OCI-LY3 (cell line): ENCODE measurements at regions not wholly inside any gene's neighbourhood (a gene's known extent, or its start where the extent isn't known, plus 50 kb on each side); places are given as distances from the start of the nearest gene placed in this dataset.

Source experiments
- H2AFZ ChIP-seq: fragments of 200-600, 300-600 bp; shearing (Covaris generic); 2 replicates; pipeline ENCODE4 v1.6.0; 2014; ENCODE audit warnings: antibody characterized with exemption, low read depth, low read length
- H3K27ac ChIP-seq: fragments of 200-600, 300-600 bp; sonication (generic); 2 replicates; pipeline ENCODE4 v1.5.1; 2014; ENCODE audit warnings: mild to moderate bottlenecking, low read length, moderate library complexity, mixed read lengths
- H3K27me3 ChIP-seq: fragments of 200-600, 300-600 bp; sonication (generic); 2 replicates; pipeline ENCODE4 v1.6.1; 2014; ENCODE audit warnings: low read depth, low read length, mixed read lengths
- H3K36me3 ChIP-seq: fragments of 200-600, 300-600 bp; sonication (generic); replicated peaks from 2 replicates; pipeline ENCODE3; 2014; ENCODE audit warnings: low read depth, low read length, mixed read lengths
- H3K4me1 ChIP-seq: fragments of 300-600, 200-600 bp; sonication (generic); 2 replicates; pipeline ENCODE4 v1.6.1; 2014; ENCODE audit warnings: low read length, mixed read lengths
- H3K4me2 ChIP-seq: fragments of 200-600, 300-600 bp; sonication (generic); 2 replicates; pipeline ENCODE4 v1.6.1; 2014; ENCODE audit warnings: low read length, mixed read lengths
- H3K4me3 ChIP-seq: fragments of 300-600, 200-600 bp; sonication (generic); 2 replicates; pipeline ENCODE4 v1.5.1; 2014; ENCODE audit warnings: antibody characterized with exemption, mild to moderate bottlenecking, low read length, moderate library complexity
- H3K79me2 ChIP-seq: fragments of 300-600, 200-600 bp; shearing (Covaris generic); 2 replicates; pipeline ENCODE4 v1.6.1; 2014; ENCODE audit warnings: mild to moderate bottlenecking, low read length, mixed read lengths
- H3K9ac ChIP-seq: fragments of 300-600, 200-600 bp; shearing (Covaris generic); 2 replicates; pipeline ENCODE4 v1.6.0; 2014; ENCODE audit warnings: mild to moderate bottlenecking, low read length, moderate library complexity
- H3K9me3 ChIP-seq: fragments of 200-600, 300-600 bp; shearing (Covaris generic); 2 replicates; pipeline ENCODE4 v1.6.1; 2014; ENCODE audit warnings: low read length, mixed read lengths; ENCODE audit not compliant: insufficient read depth
- H4K20me1 ChIP-seq: fragments of 200-600, 300-600 bp; sonication (generic); 2 replicates; pipeline ENCODE4 v1.6.1; 2016; ENCODE audit warnings: low read length, mixed read lengths; ENCODE audit not compliant: insufficient read depth
- CTCF ChIP-seq: fragments of 200-600, 300-600 bp; sonication (generic); IDR thresholded peaks from 2 replicates; pipeline ENCODE4 v1.5.1; 2014; ENCODE audit warnings: antibody characterized with exemption, low read length, low read depth
- EZH2phosphoT487 ChIP-seq: fragments of 200-600 bp; shearing (Covaris generic); IDR thresholded peaks from 2 replicates; pipeline ENCODE4 v1.6.1; 2018; ENCODE audit warnings: antibody characterized with exemption, mixed run types, low read depth

DNA sequence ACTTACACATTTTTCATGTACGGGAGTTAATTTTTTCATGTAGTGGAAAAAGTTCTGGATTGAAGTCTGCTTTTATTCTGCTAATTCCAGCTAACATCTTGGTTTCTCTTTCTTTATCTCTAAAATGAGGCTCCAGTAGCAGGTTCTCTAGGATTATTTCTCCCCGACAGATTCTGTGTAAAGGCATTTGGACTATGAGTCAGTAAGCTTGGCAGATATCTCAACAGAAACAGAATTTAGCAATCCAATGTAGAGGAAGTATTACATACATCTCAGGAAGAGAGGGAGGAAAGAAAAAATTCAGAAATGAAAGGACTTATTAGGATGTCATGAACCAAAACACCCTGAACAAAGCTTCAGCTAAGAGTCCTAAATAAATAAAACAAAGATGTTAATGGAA is 1682.3 kb upstream of the TENM3 start:
- Histone ChIP-seq H3K9me3 (no peaks in the 10 kb centered on the region), H3K27ac (no peak overlapping the region), H2AFZ (no peak overlapping the region), H3K27me3 (no peaks in the 10 kb centered on the region), H4K20me1 (no peaks in the 10 kb centered on the region), H3K9ac (no peak overlapping the region), H3K4me2 (no peak overlapping the region), H3K79me2 (no peaks in the 10 kb centered on the region), H3K4me1 (no peaks in the 10 kb centered on the region), H3K4me3 (no peak overlapping the region), H3K36me3 (no peaks in the 10 kb centered on the region)
- TF ChIP-seq CTCF, result no peak

- no peak for TF ChIP-seq EZH2phosphoT487
- TF ChIP-seq CTCF, result no peak
- H3K9ac ChIP-seq, result no peak overlapping the region
These were observed 1679.2 kb upstream of the TENM3 start for GRCh38 chr4:180564026-180564425.

DNA sequence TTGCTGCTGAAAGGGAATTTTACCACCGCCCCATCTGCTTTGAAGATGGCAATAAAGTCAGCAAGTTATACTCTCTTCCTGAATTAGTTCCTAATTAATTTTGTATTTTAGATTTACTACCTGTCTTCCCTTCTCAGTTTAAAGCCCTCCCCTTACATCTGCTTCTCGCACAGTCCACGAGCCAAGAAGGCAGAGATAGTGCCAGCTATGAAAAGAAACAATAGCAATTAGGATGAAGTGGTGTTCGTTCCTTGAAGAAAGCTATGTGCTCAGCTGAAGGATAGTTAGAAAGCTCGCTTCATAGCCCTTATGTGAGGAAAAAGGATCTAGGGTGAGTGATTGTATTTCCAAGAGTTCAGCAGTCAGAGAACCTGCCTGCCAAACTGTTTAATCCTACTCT is 1678.8 kb upstream of the TENM3 start:
- no peak for TF ChIP-seq EZH2phosphoT487
- Histone ChIP-seq H3K79me2 (no peaks in the 10 kb centered on the region), H4K20me1 (no peaks in the 10 kb centered on the region), H3K9ac (no peak overlapping the region), H3K4me3 (no peak overlapping the region), H2AFZ (no peak overlapping the region; the same call in 1 of the 2 replicates), H3K4me2 (no peak overlapping the region), H3K27ac (no peak overlapping the region), H3K9me3 (no peaks in the 10 kb centered on the region), H3K36me3 (no peaks in the 10 kb centered on the region), H3K27me3 (no peaks in the 10 kb centered on the region), H3K4me1 (no peaks in the 10 kb centered on the region)

More at GRCh38 chr4:180564026-180564425, 1679.2 kb upstream of the TENM3 start:
- Histone ChIP-seq H2AFZ (no peak overlapping the region), H3K4me1 (no peaks in the 10 kb centered on the region), H3K27me3 (no peaks in the 10 kb centered on the region), H3K9me3 (no peaks in the 10 kb centered on the region), H3K4me2 (no peak overlapping the region), H3K36me3 (no peaks in the 10 kb centered on the region), H3K27ac (no peak overlapping the region), H3K4me3 (no peak overlapping the region), H4K20me1 (no peaks in the 10 kb centered on the region), H3K79me2 (no peaks in the 10 kb centered on the region)

- H3K9ac ChIP-seq, result no peak overlapping the region
- H4K20me1 ChIP-seq, result no peaks in the 10 kb centered on the region
- H3K79me2 ChIP-seq, result no peaks in the 10 kb centered on the region
- no peak overlapping the region for H3K4me2 ChIP-seq
- H3K27me3 ChIP-seq, result no peaks in the 10 kb centered on the region
- no peak overlapping the region for H2AFZ ChIP-seq
- TF ChIP-seq CTCF (no peak), EZH2phosphoT487 (no peak)
- H3K27ac ChIP-seq, result no peak overlapping the region
- no peaks in the 10 kb centered on the region for H3K36me3 ChIP-seq
- no peaks in the 10 kb centered on the region for H3K9me3 ChIP-seq
- no peaks in the 10 kb centered on the region for H3K4me1 ChIP-seq
- H3K4me3 ChIP-seq, result no peak overlapping the region
These were observed 1677.3 kb upstream of the TENM3 start for GRCh38 chr4:180565856-180566431.
